GM20000 (cell line): ENCODE measurements at regions not wholly inside any gene's neighbourhood (a gene's known extent, or its start where the extent isn't known, plus 50 kb on each side); places are given as distances from the start of the nearest gene placed in this dataset.

Experiments used
- DNase-seq: peaks from one replicate; pipeline ENCODE4 v3.0.0; 2012; ENCODE audit warnings: low spot score
- CTCF ChIP-seq: IDR thresholded peaks from 2 replicates; pipeline ENCODE4 v1.5.1; 2012; ENCODE audit warnings: mild to moderate bottlenecking, control low read depth; ENCODE audit errors: extremely low read depth, missing control alignments

- no peak for TF ChIP-seq CTCF
- DNase-seq: no peak
Observed at GRCh38 chr1:195591917-195592672, 1016.1 kb downstream of the KCNT2 start.

- no peak for TF ChIP-seq CTCF
- no peak for DNase-seq
Observed at GRCh38 chr1:195590649-195591048, 1017.6 kb downstream of the KCNT2 start.

- no peak for TF ChIP-seq CTCF
- no peak for DNase-seq
Observed at GRCh38 chr1:195584870-195585624, 1023.2 kb downstream of the KCNT2 start.

GRCh38 chr1:195580988-195581387 lies 1027.3 kb downstream of the KCNT2 start:
- DNase-seq: no peak
- no peak for TF ChIP-seq CTCF

- DNase-seq: no peak
- no peak for TF ChIP-seq CTCF
Observed at GRCh38 chr1:195577748-195578147, 1030.5 kb downstream of the KCNT2 start.

GRCh38 chr1:195576641-195577040 lies 1031.6 kb downstream of the KCNT2 start:
- DNase-seq: no peak
- TF ChIP-seq CTCF: no peak

- no peak for TF ChIP-seq CTCF
- DNase-seq: no peak
Observed at GRCh38 chr1:195574511-195574910, 1033.7 kb downstream of the KCNT2 start.
